Neural cell (in vitro differentiated cells): ENCODE measurements at regions not wholly inside any gene's neighbourhood (a gene's known extent, or its start where the extent isn't known, plus 50 kb on each side); places are given as distances from the start of the nearest gene placed in this dataset.

Experiments used
- EP300 ChIP-seq: fragments of 450-650 bp; conservative IDR thresholded peaks from 2 replicates; pipeline ENCODE4 v1.6.1; 2014; ENCODE audit warnings: antibody characterized with exemption, mild to moderate bottlenecking, moderate library complexity; ENCODE audit not compliant: poor library complexity, severe bottlenecking
- EZH2 ChIP-seq: fragments of 200-600, 300-800 bp; shearing (Covaris generic), sonication (generic); IDR thresholded peaks from 2 replicates; pipeline ENCODE4 v1.6.1; 2014; ENCODE audit warnings: antibody characterized with exemption, low read length, borderline replicate concordance, mild to moderate bottlenecking; ENCODE audit not compliant: insufficient read depth, poor library complexity, severe bottlenecking
- MXI1 ChIP-seq: fragments of 450-650 bp; conservative IDR thresholded peaks from 2 replicates; pipeline ENCODE4 v1.6.1; 2014; ENCODE audit warnings: antibody characterized with exemption, mild to moderate bottlenecking; ENCODE audit not compliant: poor library complexity, severe bottlenecking
- RAD21 ChIP-seq: fragments of 450-650 bp; conservative IDR thresholded peaks from 2 replicates; pipeline ENCODE4 v1.6.1; 2014; ENCODE audit warnings: antibody characterized with exemption, mild to moderate bottlenecking, moderate library complexity
- TAF1 ChIP-seq: IDR thresholded peaks from 2 replicates; pipeline ENCODE4 v1.6.1; 2012; ENCODE audit warnings: low read depth
- TF ChIP-seq, protein P1 (sequence below): fragments of 450-650 bp; IDR thresholded peaks from 2 replicates; pipeline ENCODE4 v1.5.1; 2014; ENCODE audit warnings: antibody characterized with exemption, mild to moderate bottlenecking, moderate library complexity; ENCODE audit not compliant: poor library complexity, severe bottlenecking
- TF ChIP-seq, protein P2 (sequence below): IDR thresholded peaks from 2 replicates; pipeline ENCODE4 v1.6.1; 2012; ENCODE audit warnings: borderline replicate concordance

DNA sequence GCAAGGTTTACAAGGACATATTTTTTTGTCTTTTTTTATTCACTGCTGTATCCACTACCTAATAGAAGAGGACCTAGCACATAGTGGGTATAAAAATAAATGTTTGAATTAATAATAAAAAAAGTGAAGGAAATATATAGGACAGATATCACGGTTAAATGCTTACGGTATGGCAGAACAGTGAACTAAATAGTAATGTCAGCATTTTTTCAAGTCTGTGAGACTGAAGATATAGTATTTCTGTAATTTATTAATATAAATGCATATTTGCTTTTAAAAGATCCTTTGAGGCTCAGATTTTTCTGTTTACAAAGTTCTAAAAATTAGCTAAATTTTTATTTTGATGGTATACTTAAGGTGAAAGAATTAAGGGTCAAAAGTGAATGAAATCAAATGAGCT is 68.6 kb upstream of the CNTN5 start:
- TF ChIP-seq, protein P1, sequence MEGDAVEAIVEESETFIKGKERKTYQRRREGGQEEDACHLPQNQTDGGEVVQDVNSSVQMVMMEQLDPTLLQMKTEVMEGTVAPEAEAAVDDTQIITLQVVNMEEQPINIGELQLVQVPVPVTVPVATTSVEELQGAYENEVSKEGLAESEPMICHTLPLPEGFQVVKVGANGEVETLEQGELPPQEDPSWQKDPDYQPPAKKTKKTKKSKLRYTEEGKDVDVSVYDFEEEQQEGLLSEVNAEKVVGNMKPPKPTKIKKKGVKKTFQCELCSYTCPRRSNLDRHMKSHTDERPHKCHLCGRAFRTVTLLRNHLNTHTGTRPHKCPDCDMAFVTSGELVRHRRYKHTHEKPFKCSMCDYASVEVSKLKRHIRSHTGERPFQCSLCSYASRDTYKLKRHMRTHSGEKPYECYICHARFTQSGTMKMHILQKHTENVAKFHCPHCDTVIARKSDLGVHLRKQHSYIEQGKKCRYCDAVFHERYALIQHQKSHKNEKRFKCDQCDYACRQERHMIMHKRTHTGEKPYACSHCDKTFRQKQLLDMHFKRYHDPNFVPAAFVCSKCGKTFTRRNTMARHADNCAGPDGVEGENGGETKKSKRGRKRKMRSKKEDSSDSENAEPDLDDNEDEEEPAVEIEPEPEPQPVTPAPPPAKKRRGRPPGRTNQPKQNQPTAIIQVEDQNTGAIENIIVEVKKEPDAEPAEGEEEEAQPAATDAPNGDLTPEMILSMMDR, result no peak
- TF ChIP-seq, protein P2, sequence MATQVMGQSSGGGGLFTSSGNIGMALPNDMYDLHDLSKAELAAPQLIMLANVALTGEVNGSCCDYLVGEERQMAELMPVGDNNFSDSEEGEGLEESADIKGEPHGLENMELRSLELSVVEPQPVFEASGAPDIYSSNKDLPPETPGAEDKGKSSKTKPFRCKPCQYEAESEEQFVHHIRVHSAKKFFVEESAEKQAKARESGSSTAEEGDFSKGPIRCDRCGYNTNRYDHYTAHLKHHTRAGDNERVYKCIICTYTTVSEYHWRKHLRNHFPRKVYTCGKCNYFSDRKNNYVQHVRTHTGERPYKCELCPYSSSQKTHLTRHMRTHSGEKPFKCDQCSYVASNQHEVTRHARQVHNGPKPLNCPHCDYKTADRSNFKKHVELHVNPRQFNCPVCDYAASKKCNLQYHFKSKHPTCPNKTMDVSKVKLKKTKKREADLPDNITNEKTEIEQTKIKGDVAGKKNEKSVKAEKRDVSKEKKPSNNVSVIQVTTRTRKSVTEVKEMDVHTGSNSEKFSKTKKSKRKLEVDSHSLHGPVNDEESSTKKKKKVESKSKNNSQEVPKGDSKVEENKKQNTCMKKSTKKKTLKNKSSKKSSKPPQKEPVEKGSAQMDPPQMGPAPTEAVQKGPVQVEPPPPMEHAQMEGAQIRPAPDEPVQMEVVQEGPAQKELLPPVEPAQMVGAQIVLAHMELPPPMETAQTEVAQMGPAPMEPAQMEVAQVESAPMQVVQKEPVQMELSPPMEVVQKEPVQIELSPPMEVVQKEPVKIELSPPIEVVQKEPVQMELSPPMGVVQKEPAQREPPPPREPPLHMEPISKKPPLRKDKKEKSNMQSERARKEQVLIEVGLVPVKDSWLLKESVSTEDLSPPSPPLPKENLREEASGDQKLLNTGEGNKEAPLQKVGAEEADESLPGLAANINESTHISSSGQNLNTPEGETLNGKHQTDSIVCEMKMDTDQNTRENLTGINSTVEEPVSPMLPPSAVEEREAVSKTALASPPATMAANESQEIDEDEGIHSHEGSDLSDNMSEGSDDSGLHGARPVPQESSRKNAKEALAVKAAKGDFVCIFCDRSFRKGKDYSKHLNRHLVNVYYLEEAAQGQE, result no peak
- TF ChIP-seq EP300 (no peak), EZH2 (no peak), RAD21 (no peak), TAF1 (no peak), MXI1 (no peak)
